IMR-90 (cell line): ENCODE measurements at regions not wholly inside any gene's neighbourhood (a gene's known extent, or its start where the extent isn't known, plus 50 kb on each side); places are given as distances from the start of the nearest gene placed in this dataset.

Experiments used
- BHLHE40 ChIP-seq: fragments of 150-350 bp; IDR thresholded peaks from 2 replicates; pipeline ENCODE4 v1.6.1; 2016; ENCODE audit warnings: mild to moderate bottlenecking, low read depth, low read length
- CEBPB ChIP-seq: IDR thresholded peaks from 2 replicates; pipeline ENCODE4 v1.6.1; 2012; ENCODE audit warnings: low read depth, low read length, improper control_type of control experiment
- CHD1 ChIP-seq: IDR thresholded peaks from 2 replicates; pipeline ENCODE4 v1.6.1; 2012; ENCODE audit warnings: low read depth, low read length, improper control_type of control experiment
- MAFK ChIP-seq: IDR thresholded peaks from 2 replicates; pipeline ENCODE4 v1.6.1; 2012; ENCODE audit warnings: low read depth, low read length, improper control_type of control experiment
- MAZ ChIP-seq: IDR thresholded peaks from 2 replicates; pipeline ENCODE4 v1.6.1; 2012; ENCODE audit warnings: low read depth, mild to moderate bottlenecking, low read length, improper control_type of control experiment, moderate library complexity, borderline replicate concordance
- MXI1 ChIP-seq: IDR thresholded peaks from 2 replicates; pipeline ENCODE4 v1.6.1; 2012; ENCODE audit warnings: low read depth, mild to moderate bottlenecking, low read length, moderate library complexity, borderline replicate concordance
- POLR2A ChIP-seq: IDR thresholded peaks from 2 replicates; pipeline ENCODE4 v1.6.1; 2012; ENCODE audit warnings: mild to moderate bottlenecking, low read depth, low read length
- RAD21 ChIP-seq: IDR thresholded peaks from 2 replicates; pipeline ENCODE4 v1.6.1; 2012; ENCODE audit warnings: low read length, improper control_type of control experiment
- RCOR1 ChIP-seq: IDR thresholded peaks from 2 replicates; pipeline ENCODE4 v1.6.1; 2012; ENCODE audit warnings: mild to moderate bottlenecking, low read length, improper control_type of control experiment; ENCODE audit not compliant: insufficient replicate concordance
- USF2 ChIP-seq: fragments of 150-350 bp; IDR thresholded peaks from 2 replicates; pipeline ENCODE4 v1.6.1; 2017; ENCODE audit warnings: mild to moderate bottlenecking, antibody characterized with exemption, low read length, low read depth
- TF ChIP-seq, protein P1 (sequence below): conservative IDR thresholded peaks from 2 replicates; pipeline ENCODE4 v1.5.1; 2012; ENCODE audit warnings: mild to moderate bottlenecking, low read depth, low read length, improper control_type of control experiment

DNA sequence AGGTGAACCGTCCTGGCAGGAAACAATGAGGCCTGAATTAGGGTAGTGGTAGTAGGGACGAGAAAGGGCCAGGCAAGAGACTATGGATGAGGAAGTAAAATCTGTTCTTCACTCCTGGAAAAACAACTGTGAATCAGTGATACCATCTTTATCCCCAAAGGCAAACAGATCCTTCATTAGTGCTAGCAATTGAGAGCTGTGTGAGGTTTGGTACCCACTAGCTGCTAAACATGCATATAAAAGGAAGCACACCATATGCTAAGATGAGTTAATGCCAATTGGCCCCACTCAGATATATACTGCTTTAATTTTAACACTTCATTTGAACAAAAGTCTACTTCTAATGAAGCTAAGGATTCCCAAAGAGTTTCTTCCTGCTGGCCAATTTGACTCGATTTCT, 244.8 kb upstream of the NR4A3 start:
- no peak for TF ChIP-seq RAD21
- no peak for TF ChIP-seq POLR2A
- TF ChIP-seq MAFK, result no peak
- TF ChIP-seq, protein P1, sequence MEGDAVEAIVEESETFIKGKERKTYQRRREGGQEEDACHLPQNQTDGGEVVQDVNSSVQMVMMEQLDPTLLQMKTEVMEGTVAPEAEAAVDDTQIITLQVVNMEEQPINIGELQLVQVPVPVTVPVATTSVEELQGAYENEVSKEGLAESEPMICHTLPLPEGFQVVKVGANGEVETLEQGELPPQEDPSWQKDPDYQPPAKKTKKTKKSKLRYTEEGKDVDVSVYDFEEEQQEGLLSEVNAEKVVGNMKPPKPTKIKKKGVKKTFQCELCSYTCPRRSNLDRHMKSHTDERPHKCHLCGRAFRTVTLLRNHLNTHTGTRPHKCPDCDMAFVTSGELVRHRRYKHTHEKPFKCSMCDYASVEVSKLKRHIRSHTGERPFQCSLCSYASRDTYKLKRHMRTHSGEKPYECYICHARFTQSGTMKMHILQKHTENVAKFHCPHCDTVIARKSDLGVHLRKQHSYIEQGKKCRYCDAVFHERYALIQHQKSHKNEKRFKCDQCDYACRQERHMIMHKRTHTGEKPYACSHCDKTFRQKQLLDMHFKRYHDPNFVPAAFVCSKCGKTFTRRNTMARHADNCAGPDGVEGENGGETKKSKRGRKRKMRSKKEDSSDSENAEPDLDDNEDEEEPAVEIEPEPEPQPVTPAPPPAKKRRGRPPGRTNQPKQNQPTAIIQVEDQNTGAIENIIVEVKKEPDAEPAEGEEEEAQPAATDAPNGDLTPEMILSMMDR, result no peak
- TF ChIP-seq BHLHE40, result no peak
- no peak for TF ChIP-seq CHD1
- no peak for TF ChIP-seq CEBPB
- no peak for TF ChIP-seq MXI1
- no peak for TF ChIP-seq RCOR1
- no peak for TF ChIP-seq MAZ
- TF ChIP-seq USF2, result no peak
